Adipocyte (in vitro differentiated cells): ENCODE measurements at regions not wholly inside any gene's neighbourhood (a gene's known extent, or its start where the extent isn't known, plus 50 kb on each side); places are given as distances from the start of the nearest gene placed in this dataset.
A peak's percentile ranks its signal among the peaks of the same experiment; 100 is the strongest.

Experiments
- DNase-seq: peaks from one replicate; pipeline ENCODE4 v3.0.0-alpha.2; 2015; ENCODE audit warnings: low read depth
- H3K27me3 ChIP-seq: replicated peaks from 2 replicates; pipeline ENCODE4 v1.7.0; 2013; ENCODE audit warnings: mild to moderate bottlenecking, low read length, moderate library complexity; ENCODE audit not compliant: control insufficient read depth, insufficient read depth
- H3K36me3 ChIP-seq: 2 replicates; pipeline ENCODE4 v1.7.0; 2013; ENCODE audit warnings: low read length, mild to moderate bottlenecking, moderate library complexity; ENCODE audit not compliant: control insufficient read depth, insufficient read depth, severe bottlenecking
- H3K4me1 ChIP-seq: 2 replicates; pipeline ENCODE4 v1.7.0; 2013; ENCODE audit warnings: mild to moderate bottlenecking, low read length, moderate library complexity; ENCODE audit not compliant: control insufficient read depth, insufficient read depth
- H3K4me3 ChIP-seq: 2 replicates; pipeline ENCODE4 v1.7.0; 2013; ENCODE audit warnings: mild to moderate bottlenecking, low read length, moderate library complexity
- H3K9ac ChIP-seq: 2 replicates; pipeline ENCODE4 v1.7.0; 2013; ENCODE audit warnings: mild to moderate bottlenecking, low read length, moderate library complexity
- H3K9me3 ChIP-seq: 2 replicates; pipeline ENCODE4 v1.7.0; 2013; ENCODE audit warnings: mild to moderate bottlenecking, low read length, moderate library complexity; ENCODE audit not compliant: control insufficient read depth

DNA sequence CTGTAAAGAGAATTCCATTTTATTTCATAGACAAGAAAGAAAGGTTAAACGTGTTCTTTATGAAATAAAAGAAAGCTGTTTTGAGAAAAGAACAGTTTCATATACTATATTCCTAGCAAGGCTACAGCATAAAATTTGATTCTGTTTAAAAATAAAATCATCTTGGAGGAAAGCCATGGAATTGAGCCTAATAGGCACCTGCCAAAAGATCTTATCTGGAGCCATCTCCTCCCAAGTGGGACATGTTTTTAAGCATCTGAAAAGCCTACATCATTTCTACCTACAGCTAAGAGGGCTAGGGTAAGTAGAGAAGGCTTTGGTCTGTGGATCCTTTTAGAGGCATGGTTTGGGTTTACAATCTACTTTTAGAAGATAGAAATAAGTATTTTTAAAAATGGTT lies 89.3 kb downstream of the GAS1 start:
- no peaks in the 10 kb centered on the region for H3K27me3 ChIP-seq
- H3K9me3 ChIP-seq: no peaks in the 10 kb centered on the region
- no peaks in the 10 kb centered on the region for H3K4me1 ChIP-seq
- no peak overlapping the region for H3K9ac ChIP-seq
- H3K4me3 ChIP-seq: no peak overlapping the region
- no peaks in the 10 kb centered on the region for H3K36me3 ChIP-seq
- no peak for DNase-seq

DNA sequence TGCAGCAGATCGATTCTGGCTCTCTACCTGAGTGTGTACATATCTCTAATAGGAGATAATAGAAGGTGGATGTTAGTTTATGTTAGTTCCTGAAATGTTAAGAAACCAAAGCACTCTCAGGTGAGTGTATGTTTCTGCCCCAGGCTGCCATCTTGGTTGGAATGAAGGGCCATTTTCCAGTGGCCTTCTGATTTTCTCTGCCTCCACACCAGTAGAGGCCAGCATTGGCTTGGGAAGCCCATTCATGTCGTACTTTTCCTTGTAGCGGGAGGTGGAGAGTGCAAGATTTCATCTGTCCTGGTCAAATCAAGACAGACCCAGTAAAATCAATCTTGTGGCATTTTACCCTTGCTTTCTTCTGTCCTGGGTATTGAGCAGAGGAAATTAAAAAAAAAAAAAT lies 91.0 kb downstream of the GAS1 start:
- H3K9ac ChIP-seq: no peak overlapping the region
- H3K36me3 ChIP-seq: no peaks in the 10 kb centered on the region
- H3K4me1 ChIP-seq: no peaks in the 10 kb centered on the region
- H3K4me3 ChIP-seq: no peak overlapping the region
- no peaks in the 10 kb centered on the region for H3K9me3 ChIP-seq
- H3K27me3 ChIP-seq: no peaks in the 10 kb centered on the region
- DNase-seq: no peak

DNA sequence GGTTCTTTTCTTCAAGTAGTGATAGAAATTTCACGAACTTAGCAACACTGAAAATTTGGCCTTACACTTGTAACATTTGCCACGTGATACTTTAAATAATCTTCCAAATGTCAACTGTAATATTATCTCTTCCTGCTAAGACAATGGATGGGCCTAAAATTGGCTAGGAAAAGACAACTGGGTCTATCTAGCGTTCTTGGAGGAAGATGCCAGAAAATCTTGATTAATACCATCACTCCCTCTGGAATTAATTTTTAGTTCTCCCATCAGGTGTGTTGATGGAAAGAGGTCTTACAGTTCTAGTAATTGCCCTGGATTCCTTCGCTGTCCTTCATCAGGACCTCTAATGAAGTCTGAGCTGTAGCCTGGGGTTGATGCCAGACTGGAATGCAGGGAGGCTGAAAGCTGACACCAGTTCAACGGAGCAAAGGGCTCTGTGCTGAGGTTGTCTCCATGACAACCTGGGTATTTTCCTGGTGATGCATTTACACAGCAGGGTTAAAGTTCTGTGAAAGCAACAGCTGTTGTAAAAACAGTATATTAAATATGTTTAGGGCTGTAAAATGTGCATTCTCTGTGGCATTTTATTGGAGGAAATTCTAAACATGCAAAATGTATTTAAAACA lies 92.3 kb downstream of the GAS1 start:
- Histone ChIP-seq H3K4me3 (no peak overlapping the region), H3K9me3 (no peaks in the 10 kb centered on the region), H3K27me3 (no peaks in the 10 kb centered on the region), H3K36me3 (no peaks in the 10 kb centered on the region), H3K4me1 (no peaks in the 10 kb centered on the region), H3K9ac (no peak overlapping the region)
- DNase-seq: peak; percentile 85

DNA sequence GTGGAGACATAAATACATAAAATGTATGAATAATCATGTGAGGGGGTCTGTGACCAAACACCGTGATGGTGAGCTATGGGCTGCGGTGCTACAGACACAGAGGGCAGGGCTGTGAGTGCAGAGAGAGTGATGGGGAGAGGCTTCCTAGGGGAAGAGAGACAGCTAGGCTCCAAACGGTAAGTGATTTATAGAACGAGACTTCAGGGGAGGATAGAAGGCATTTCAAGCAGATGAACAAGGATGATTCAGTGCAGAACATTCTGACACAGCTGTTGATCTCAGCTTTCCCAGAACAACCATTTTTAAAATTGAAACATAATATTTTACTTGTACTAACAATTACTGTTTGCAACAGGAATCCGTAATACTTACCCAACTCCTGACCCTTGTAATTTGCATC lies 100.7 kb downstream of the GAS1 start:
- Histone ChIP-seq H3K4me3 (no peak overlapping the region), H3K9me3 (no peaks in the 10 kb centered on the region), H3K4me1 (peaks cover 8% of the 10 kb centered on the region), H3K9ac (no peak overlapping the region), H3K36me3 (no peaks in the 10 kb centered on the region), H3K27me3 (no peaks in the 10 kb centered on the region)
- DNase-seq: peak; percentile 49

DNA sequence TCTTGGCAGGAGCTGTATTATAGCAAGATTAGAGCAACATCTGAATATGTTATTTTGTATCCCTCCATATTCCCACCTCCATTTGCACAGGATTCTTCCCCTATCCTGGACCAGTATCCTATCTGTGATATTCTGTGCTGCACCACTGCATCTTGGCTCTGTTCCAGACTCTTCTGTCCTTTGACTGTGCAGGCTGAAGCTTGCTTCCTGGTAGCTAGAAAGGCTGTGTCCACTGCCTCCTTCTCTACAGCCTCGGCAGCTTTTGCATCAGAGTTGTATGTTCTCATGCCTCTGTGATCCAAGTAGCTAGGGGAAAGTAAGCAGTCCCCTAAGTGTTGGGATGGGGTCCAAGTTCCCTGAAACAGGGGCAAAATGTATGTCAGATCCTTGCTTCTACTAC lies 104.1 kb downstream of the GAS1 start:
- Histone ChIP-seq H3K36me3 (no peaks in the 10 kb centered on the region), H3K9ac (no peak overlapping the region), H3K4me1 (peaks cover 13% of the 10 kb centered on the region), H3K9me3 (no peaks in the 10 kb centered on the region), H3K4me3 (no peak overlapping the region), H3K27me3 (no peaks in the 10 kb centered on the region)
- DNase-seq: peak; percentile 58

DNA sequence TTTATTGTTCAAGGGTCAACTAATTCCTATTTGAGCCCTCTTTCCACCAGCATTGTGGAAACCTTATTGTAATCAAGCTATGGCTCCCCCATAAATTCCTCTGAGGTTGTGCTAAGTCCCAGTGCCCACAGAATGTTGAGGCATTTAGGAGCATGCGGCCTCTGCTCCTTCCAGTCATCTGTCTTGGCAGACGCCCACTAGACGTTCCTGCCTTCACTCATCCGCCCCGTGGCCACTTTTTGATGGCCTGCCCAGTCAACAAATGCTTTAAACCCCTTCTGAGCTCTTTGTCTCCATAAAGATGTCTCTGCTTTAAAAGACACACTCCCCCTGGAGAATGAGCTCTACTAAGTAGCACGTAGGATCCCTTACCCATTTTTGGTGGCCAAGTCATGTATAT lies 104.7 kb downstream of the GAS1 start:
- Histone ChIP-seq H3K9ac (no peak overlapping the region), H3K36me3 (no peaks in the 10 kb centered on the region), H3K4me1 (peaks cover 13% of the 10 kb centered on the region), H3K4me3 (no peak overlapping the region), H3K27me3 (no peaks in the 10 kb centered on the region), H3K9me3 (no peaks in the 10 kb centered on the region)
- DNase-seq: no peak

DNA sequence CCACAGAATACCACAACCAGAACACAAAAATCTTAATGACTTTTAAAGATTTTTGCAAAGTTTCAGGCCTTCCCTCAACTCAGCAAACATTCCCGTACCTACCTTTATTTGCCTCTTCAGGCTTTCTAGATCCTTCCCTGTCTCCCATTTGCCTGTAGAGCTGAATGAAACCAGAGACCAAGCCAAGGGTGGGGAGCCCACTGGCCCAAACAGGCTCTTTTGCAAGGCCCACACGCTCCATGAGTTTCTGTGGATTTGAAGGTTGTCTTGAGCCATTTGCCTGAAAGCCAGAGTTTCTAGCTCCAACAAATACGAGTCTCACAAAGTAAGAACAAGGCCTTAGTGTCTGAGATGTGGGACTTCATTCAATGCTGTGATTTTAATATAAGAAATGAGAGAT lies 107.8 kb downstream of the GAS1 start:
- Histone ChIP-seq H3K4me3 (no peak overlapping the region), H3K9me3 (no peaks in the 10 kb centered on the region), H3K4me1 (peaks cover 13% of the 10 kb centered on the region), H3K27me3 (no peaks in the 10 kb centered on the region), H3K9ac (no peak overlapping the region), H3K36me3 (no peaks in the 10 kb centered on the region)
- DNase-seq: no peak

DNA sequence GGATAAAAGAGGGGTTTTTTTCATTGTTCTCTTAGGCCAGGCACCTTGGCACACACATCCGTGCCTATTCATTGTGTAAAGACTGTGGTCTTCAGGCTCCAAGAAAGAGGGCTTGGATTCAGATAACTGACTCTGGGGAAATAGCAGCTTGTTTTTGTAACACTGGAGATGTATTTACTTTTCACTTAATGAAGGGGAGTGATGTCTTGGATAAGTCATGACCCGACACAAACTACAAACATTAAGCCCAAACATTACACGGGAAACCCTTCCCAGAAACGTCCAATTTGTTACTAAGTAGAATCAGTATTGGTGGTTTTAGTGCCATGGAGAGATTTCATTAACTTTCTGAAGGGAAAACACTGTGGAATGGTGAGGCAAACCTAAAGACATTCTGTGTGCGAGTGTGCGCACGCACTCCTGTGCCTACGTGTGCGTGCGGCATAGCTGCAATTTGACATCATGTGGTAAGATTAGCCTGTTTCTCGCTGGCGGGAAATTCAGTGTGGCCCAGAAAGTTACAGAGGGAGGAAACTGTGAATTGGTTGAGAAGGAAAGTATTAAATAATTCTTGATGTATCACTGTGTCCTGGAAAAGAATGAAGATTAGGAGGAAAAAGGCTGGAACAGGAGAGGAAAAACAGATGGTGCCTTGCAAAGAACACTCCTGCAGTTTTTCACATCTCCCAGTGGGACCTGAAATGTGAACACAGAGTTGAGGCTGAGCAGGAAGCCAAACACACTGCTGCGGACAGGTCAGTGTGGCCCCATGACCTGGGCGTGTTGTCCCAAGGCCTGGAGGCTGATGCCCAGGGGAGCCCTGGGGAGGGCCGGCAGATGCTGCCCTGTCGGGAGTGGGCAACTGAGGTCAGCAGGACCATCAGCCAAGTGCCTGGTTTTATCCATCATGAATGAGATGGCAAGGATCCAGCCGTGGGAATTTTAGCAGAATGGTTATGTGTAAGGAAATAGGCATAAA lies 108.5 kb downstream of the GAS1 start:
- DNase-seq: no peak
- Histone ChIP-seq H3K4me3 (no peak overlapping the region), H3K36me3 (no peaks in the 10 kb centered on the region), H3K9ac (no peak overlapping the region), H3K9me3 (no peaks in the 10 kb centered on the region), H3K27me3 (no peaks in the 10 kb centered on the region), H3K4me1 (peaks cover 13% of the 10 kb centered on the region)

DNA sequence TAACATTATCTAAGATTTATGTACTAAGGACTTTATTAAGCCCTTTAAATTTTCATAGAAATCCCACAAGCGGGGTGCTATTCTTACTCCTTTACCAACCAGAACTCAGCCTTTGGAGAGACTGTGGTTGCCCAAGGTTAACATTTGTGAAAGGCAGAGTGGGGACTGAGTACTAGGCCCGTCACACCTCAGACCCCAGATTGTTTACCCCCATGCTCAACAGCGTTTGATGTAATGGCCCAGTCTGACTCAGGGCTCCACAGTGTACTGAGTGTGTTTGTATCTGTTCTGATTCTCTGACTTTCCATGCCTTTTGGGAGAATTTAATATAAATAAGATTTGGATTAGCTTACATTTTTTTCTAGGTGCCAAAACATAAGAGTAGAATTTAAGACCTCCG lies 110.0 kb downstream of the GAS1 start:
- Histone ChIP-seq H3K27me3 (no peaks in the 10 kb centered on the region), H3K4me1 (peaks cover 5% of the 10 kb centered on the region), H3K9ac (no peak overlapping the region), H3K4me3 (no peak overlapping the region), H3K9me3 (no peaks in the 10 kb centered on the region), H3K36me3 (no peaks in the 10 kb centered on the region)
- no peak for DNase-seq

DNA sequence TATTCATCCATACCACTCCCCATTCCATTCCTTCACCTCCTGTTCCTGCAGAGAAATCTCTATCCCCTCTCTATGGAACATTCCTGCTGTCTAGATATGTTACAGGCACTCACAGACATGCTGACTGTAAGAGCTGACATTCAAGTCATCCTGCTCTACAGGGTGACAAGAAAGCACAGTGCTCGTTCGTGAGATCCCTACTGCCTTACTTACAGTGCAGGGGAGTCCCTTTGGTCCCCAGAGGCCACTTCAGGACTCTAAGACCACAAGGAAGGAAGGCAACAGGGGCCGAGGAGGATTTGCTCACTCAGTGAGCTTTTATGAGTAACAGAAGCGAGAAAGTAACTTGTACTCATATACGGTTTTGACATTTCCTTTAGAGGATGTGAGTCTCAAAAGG lies 110.5 kb downstream of the GAS1 start:
- no peaks in the 10 kb centered on the region for H3K36me3 ChIP-seq
- no peaks in the 10 kb centered on the region for H3K9me3 ChIP-seq
- H3K27me3 ChIP-seq: no peaks in the 10 kb centered on the region
- no peak overlapping the region for H3K9ac ChIP-seq
- H3K4me1 ChIP-seq: peaks cover 5% of the 10 kb centered on the region
- H3K4me3 ChIP-seq: no peak overlapping the region
- DNase-seq: no peak

DNA sequence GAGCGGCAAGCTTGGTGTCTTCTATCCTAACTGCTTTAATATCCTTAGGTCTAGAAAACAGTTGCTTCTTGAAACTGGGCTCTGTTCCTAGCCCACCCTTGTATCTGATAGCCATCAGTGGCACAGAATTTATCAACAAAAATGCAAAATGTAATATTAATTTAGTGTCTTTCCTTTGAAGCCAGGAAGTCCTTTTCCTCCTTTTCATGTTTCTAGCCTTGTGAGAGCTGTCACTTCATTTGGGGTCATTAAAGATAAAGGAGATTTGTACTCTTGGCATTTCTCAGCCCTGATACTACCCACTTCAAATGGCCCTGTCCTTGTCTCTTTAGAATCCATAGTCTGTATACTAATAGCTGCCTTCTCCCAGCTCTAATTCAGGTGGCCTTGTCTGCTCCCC lies 111.0 kb downstream of the GAS1 start:
- Histone ChIP-seq H3K9me3 (no peaks in the 10 kb centered on the region), H3K36me3 (no peaks in the 10 kb centered on the region), H3K9ac (no peak overlapping the region), H3K27me3 (no peaks in the 10 kb centered on the region), H3K4me1 (peaks cover 5% of the 10 kb centered on the region), H3K4me3 (no peak overlapping the region)
- no peak for DNase-seq
